Lower leg skin (tissue), 3 donors: ENCODE measurements at regions not wholly inside any gene's neighbourhood (a gene's known extent, or its start where the extent isn't known, plus 50 kb on each side); places are given as distances from the start of the nearest gene placed in this dataset.

ENCODE experiments used
- POLR2A ChIP-seq, 2 donors: fragments of 450-650 bp; IDR thresholded peaks; one replicate each; pipeline ENCODE4 v1.6.1; 2016 to 2017; ENCODE audit warnings: antibody characterized with exemption in 2 of 2, mild to moderate bottlenecking in 1 of 2, moderate library complexity in 1 of 2
- TF ChIP-seq, protein P1 (sequence below), 3 donors: fragments of 450-650 bp; IDR thresholded peaks; one replicate each; pipeline ENCODE4 v1.5.1; 2016; ENCODE audit warnings: antibody characterized with exemption in 3 of 3, mild to moderate bottlenecking in 3 of 3, moderate library complexity in 2 of 3

- no peak for TF ChIP-seq POLR2A (IDR thresholded peaks at IDR 0.05)
- TF ChIP-seq, protein P1, sequence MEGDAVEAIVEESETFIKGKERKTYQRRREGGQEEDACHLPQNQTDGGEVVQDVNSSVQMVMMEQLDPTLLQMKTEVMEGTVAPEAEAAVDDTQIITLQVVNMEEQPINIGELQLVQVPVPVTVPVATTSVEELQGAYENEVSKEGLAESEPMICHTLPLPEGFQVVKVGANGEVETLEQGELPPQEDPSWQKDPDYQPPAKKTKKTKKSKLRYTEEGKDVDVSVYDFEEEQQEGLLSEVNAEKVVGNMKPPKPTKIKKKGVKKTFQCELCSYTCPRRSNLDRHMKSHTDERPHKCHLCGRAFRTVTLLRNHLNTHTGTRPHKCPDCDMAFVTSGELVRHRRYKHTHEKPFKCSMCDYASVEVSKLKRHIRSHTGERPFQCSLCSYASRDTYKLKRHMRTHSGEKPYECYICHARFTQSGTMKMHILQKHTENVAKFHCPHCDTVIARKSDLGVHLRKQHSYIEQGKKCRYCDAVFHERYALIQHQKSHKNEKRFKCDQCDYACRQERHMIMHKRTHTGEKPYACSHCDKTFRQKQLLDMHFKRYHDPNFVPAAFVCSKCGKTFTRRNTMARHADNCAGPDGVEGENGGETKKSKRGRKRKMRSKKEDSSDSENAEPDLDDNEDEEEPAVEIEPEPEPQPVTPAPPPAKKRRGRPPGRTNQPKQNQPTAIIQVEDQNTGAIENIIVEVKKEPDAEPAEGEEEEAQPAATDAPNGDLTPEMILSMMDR (IDR thresholded peaks at IDR 0.05) = no peak
These were observed 1499.4 kb downstream of the SUCLG1 start for GRCh38 chr2:82959727-82960126.
